Prostate gland (tissue), 2 donors: ENCODE measurements at regions not wholly inside any gene's neighbourhood (a gene's known extent, or its start where the extent isn't known, plus 50 kb on each side); places are given as distances from the start of the nearest gene placed in this dataset.

ENCODE experiments used
- DNase-seq: peaks from one replicate; pipeline ENCODE4 v3.0.0-alpha.2; 2019; ENCODE audit warnings: low spot score
- H3K27ac ChIP-seq, 2 donors: fragments of 200-600 bp; sonication (generic); 2 replicates each; pipeline ENCODE4 v1.5.1; 2017 to 2019
- H3K27me3 ChIP-seq: fragments of 200-600 bp; sonication (generic); replicated peaks from 2 replicates; pipeline ENCODE4 v1.5.1; 2019; ENCODE audit not compliant: insufficient read depth
- H3K36me3 ChIP-seq, 2 donors: fragments of 200-600 bp; sonication (generic); 1 replicate in 1 of 2; 2 replicates in 1 of 2; pipeline versions ENCODE4 v1.5.1 to v1.8.1; 2017 to 2019
- H3K4me1 ChIP-seq: fragments of 200-600 bp; sonication (generic); replicated peaks from 2 replicates; pipeline ENCODE4 v1.5.1; 2019
- H3K4me3 ChIP-seq, 2 donors: fragments of 200-600 bp; sonication (generic); 2 replicates each; pipeline ENCODE4 v1.5.1; 2017 to 2019
- H3K9me3 ChIP-seq: fragments of 200-600 bp; sonication (generic); 2 replicates; pipeline ENCODE4 v1.5.1; 2017
- CTCF ChIP-seq, 4 experiments: fragments of 200-600 bp in 2 of 4; fragments of 450-650 bp in 2 of 4; sonication (generic) in 2 of 4; IDR thresholded peaks; 1 replicate in 3 of 4; 2 replicates in 1 of 4; pipeline ENCODE4 v1.5.1; 2016 to 2019; ENCODE audit warnings: antibody characterized with exemption in 4 of 4, mild to moderate bottlenecking in 2 of 4, moderate library complexity in 2 of 4
- POLR2A ChIP-seq: fragments of 450-650 bp; IDR thresholded peaks from one replicate; pipeline ENCODE4 v1.6.1; 2016; ENCODE audit warnings: antibody characterized with exemption, mild to moderate bottlenecking
- POLR2AphosphoS5 ChIP-seq: sonication (generic); formaldehyde crosslinking; IDR thresholded peaks from one replicate; pipeline ENCODE4 v1.6.1; 2017; ENCODE audit warnings: antibody characterized with exemption
- WGBS: methylation state at CpG from one replicate; pipeline ENCODE4 v1.1.5; 2018; 5-methylcytosine and 5-hydroxymethylcytosine counted together
- intact Hi-C: fragments of 100-400 bp; cut with DNase I; formaldehyde crosslinking; loops from one replicate; pipeline ENCODE4 v1.14.2; 2022

GRCh38 chr18:14031053-14031452 is 101.2 kb downstream of the ZNF519 start:
- Histone ChIP-seq H3K4me3 (no peak overlapping the region), H3K9me3 (no peaks in the 10 kb centered on the region), H3K36me3 (no peaks in the 10 kb centered on the region), H3K4me1 (no peaks in the 10 kb centered on the region), H3K27ac (no peak overlapping the region), H3K27me3 (no peaks in the 10 kb centered on the region)
- WGBS, result 85% methylated on average over 7 of the region's 7 CpGs
- TF ChIP-seq POLR2AphosphoS5 (no peak), CTCF (IDR thresholded peaks at IDR 0.05) (no peak), POLR2A (no peak)
- DNase-seq, result no peak
- intact Hi-C loops, result no loop called here

- no peak for DNase-seq
- H3K9me3 ChIP-seq, result no peaks in the 10 kb centered on the region
- no peak for TF ChIP-seq CTCF (IDR thresholded peaks at IDR 0.05)
- no peak for TF ChIP-seq POLR2AphosphoS5
- TF ChIP-seq POLR2A, result no peak
- H3K4me3 ChIP-seq, result no peak overlapping the region
- H3K27ac ChIP-seq, result no peak overlapping the region
- H3K36me3 ChIP-seq, result no peaks in the 10 kb centered on the region
- no peaks in the 10 kb centered on the region for H3K4me1 ChIP-seq
- intact Hi-C loops, result no loop called here
- no peaks in the 10 kb centered on the region for H3K27me3 ChIP-seq
Observed at GRCh38 chr18:14029512-14029911, 102.7 kb downstream of the ZNF519 start.

- intact Hi-C loops, result no loop called here
Observed at GRCh38 chr18:14026199-14026598, 106.0 kb downstream of the ZNF519 start.

GRCh38 chr18:14025306-14025940 is 106.8 kb downstream of the ZNF519 start:
- TF ChIP-seq POLR2A (no peak), CTCF (IDR thresholded peaks at IDR 0.05) (no peak), POLR2AphosphoS5 (no peak)
- no peak for DNase-seq
- Histone ChIP-seq H3K27me3 (no peaks in the 10 kb centered on the region), H3K27ac (no peak overlapping the region), H3K9me3 (no peaks in the 10 kb centered on the region), H3K4me1 (no peaks in the 10 kb centered on the region), H3K36me3 (no peaks in the 10 kb centered on the region), H3K4me3 (no peak overlapping the region)
- WGBS, result 59% methylated on average over 1 of the region's 1 CpG
- intact Hi-C loops, result no loop called here

More at GRCh38 chr18:14026199-14026598, 106.0 kb downstream of the ZNF519 start:
- TF ChIP-seq POLR2AphosphoS5, result no peak
- no peak for TF ChIP-seq POLR2A
- no peak for TF ChIP-seq CTCF (IDR thresholded peaks at IDR 0.05)
- H3K36me3 ChIP-seq, result no peaks in the 10 kb centered on the region
- H3K27me3 ChIP-seq, result no peaks in the 10 kb centered on the region
- H3K4me3 ChIP-seq, result no peak overlapping the region
- H3K27ac ChIP-seq, result no peak overlapping the region
- H3K4me1 ChIP-seq, result no peaks in the 10 kb centered on the region
- 56% methylated on average over 4 of the region's 4 CpGs for WGBS
- no peaks in the 10 kb centered on the region for H3K9me3 ChIP-seq
- DNase-seq, result no peak

- 6% methylated on average over 1 of the region's 1 CpG for WGBS
Observed at GRCh38 chr18:14015416-14015815, 100.1 kb upstream of the MC2R start.

More at GRCh38 chr18:14015416-14015815, 100.1 kb upstream of the MC2R start:
- Histone ChIP-seq H3K27ac (no peak overlapping the region), H3K4me3 (no peak overlapping the region), H3K27me3 (no peaks in the 10 kb centered on the region), H3K36me3 (no peaks in the 10 kb centered on the region), H3K4me1 (no peaks in the 10 kb centered on the region), H3K9me3 (no peaks in the 10 kb centered on the region)
- intact Hi-C loops, result no loop called here
- DNase-seq, result no peak
- TF ChIP-seq POLR2AphosphoS5 (no peak), CTCF (IDR thresholded peaks at IDR 0.05) (no peak), POLR2A (no peak)
